ENCODE measurements at regions not wholly inside any gene's neighbourhood (a gene's known extent, or its start where the extent isn't known, plus 50 kb on each side); places are given as distances from the start of the nearest gene placed in this dataset.

GRCh38 chr14:84807673-84808072 lies 722.3 kb upstream of the FLRT2 start:
- Histone ChIP-seq H3K4me3 (no peak overlapping the region), H3K27ac (no peak overlapping the region), H3K4me1 (no peaks in the 10 kb centered on the region), H3K9me3 (no peaks in the 10 kb centered on the region), H3K27me3 (no peaks in the 10 kb centered on the region), H3K36me3 (no peaks in the 10 kb centered on the region)
- no peak for TF ChIP-seq EP300 (IDR thresholded peaks at IDR 0.05; ENCODE audit: low read depth)
- TF ChIP-seq CTCF (IDR thresholded peaks at IDR 0.05): no peak
- TF ChIP-seq POLR2A (IDR thresholded peaks at IDR 0.05): no peak
- no peak for TF ChIP-seq POLR2AphosphoS5 (IDR thresholded peaks at IDR 0.05)
- in situ Hi-C loops (cut with MboI; ENCODE audit: low pct_ligation_motif_present in 1 of 4, low pct_unique_long_range_greater_than_20kb in 1 of 4, low sequenced_read_pairs in 3 of 4): no loop called here
- no peak for DNase-seq
- intact Hi-C loops (cut with DNase I; ENCODE audit: low total_unique reads): no loop called here
- WGBS, 2 donors (ENCODE audit: low coverage in 1 of 2): 66 to 100% methylated on average over 1 to 3 of the region's 3 CpGs

- TF ChIP-seq EP300 (IDR thresholded peaks at IDR 0.05; ENCODE audit: low read depth): no peak
- no peak for TF ChIP-seq POLR2A (IDR thresholded peaks at IDR 0.05)
- TF ChIP-seq POLR2AphosphoS5 (IDR thresholded peaks at IDR 0.05): no peak
- TF ChIP-seq CTCF (IDR thresholded peaks at IDR 0.05): no peak
- Histone ChIP-seq H3K27ac (no peak overlapping the region), H3K4me3 (no peak overlapping the region), H3K9me3 (no peaks in the 10 kb centered on the region), H3K36me3 (no peaks in the 10 kb centered on the region), H3K27me3 (no peaks in the 10 kb centered on the region), H3K4me1 (no peaks in the 10 kb centered on the region)
- in situ Hi-C loops (cut with MboI; ENCODE audit: low pct_ligation_motif_present in 1 of 4, low pct_unique_long_range_greater_than_20kb in 1 of 4, low sequenced_read_pairs in 3 of 4): no loop called here
- no peak for DNase-seq
- 49 to 61% methylated on average over 2 of the region's 2 CpGs for WGBS, 2 donors (ENCODE audit: low coverage in 1 of 2)
- intact Hi-C loops (cut with DNase I; ENCODE audit: low total_unique reads): no loop called here
Measured at GRCh38 chr14:84809158-84809557, 720.8 kb upstream of the FLRT2 start.

GRCh38 chr14:84814391-84814790 lies 715.6 kb upstream of the FLRT2 start:
- no peaks in the 10 kb centered on the region for H3K9me3 ChIP-seq
- no peak for TF ChIP-seq POLR2A (IDR thresholded peaks at IDR 0.05)
- TF ChIP-seq EP300 (IDR thresholded peaks at IDR 0.05; ENCODE audit: low read depth): no peak
- TF ChIP-seq POLR2AphosphoS5 (IDR thresholded peaks at IDR 0.05): no peak
- no peak for TF ChIP-seq CTCF (IDR thresholded peaks at IDR 0.05)
- H3K27me3 ChIP-seq: no peaks in the 10 kb centered on the region
- no peak for DNase-seq
- intact Hi-C loops (cut with DNase I; ENCODE audit: low total_unique reads) (no loop called here), in situ Hi-C loops (cut with MboI; ENCODE audit: low pct_ligation_motif_present in 1 of 4, low pct_unique_long_range_greater_than_20kb in 1 of 4, low sequenced_read_pairs in 3 of 4) (no loop called here)
- H3K27ac ChIP-seq: no peak overlapping the region
- H3K4me1 ChIP-seq: no peaks in the 10 kb centered on the region
- H3K36me3 ChIP-seq: no peaks in the 10 kb centered on the region
- H3K4me3 ChIP-seq: no peak overlapping the region
- 92% methylated on average over 1 of the region's 1 CpG; no CpG with 5 or more reads in 1 of the 2 donors for WGBS, 2 donors (ENCODE audit: low coverage in 1 of 2)

- in situ Hi-C loops (cut with MboI; ENCODE audit: low pct_ligation_motif_present in 1 of 4, low pct_unique_long_range_greater_than_20kb in 1 of 4, low sequenced_read_pairs in 3 of 4) (no loop called here), intact Hi-C loops (cut with DNase I; ENCODE audit: low total_unique reads) (no loop called here)
- 59 to 85% methylated on average over 2 of the region's 2 CpGs for WGBS, 2 donors (ENCODE audit: low coverage in 1 of 2)
- TF ChIP-seq POLR2A (IDR thresholded peaks at IDR 0.05) (no peak), EP300 (IDR thresholded peaks at IDR 0.05; ENCODE audit: low read depth) (no peak), POLR2AphosphoS5 (IDR thresholded peaks at IDR 0.05) (no peak), CTCF (IDR thresholded peaks at IDR 0.05) (no peak)
- Histone ChIP-seq H3K27me3 (no peaks in the 10 kb centered on the region), H3K27ac (no peak overlapping the region), H3K4me1 (no peaks in the 10 kb centered on the region), H3K36me3 (no peaks in the 10 kb centered on the region), H3K9me3 (no peaks in the 10 kb centered on the region), H3K4me3 (no peak overlapping the region)
- DNase-seq: no peak
Measured at GRCh38 chr14:84819528-84819927, 710.4 kb upstream of the FLRT2 start.

Measured in transverse colon (tissue), 4 donors.